Pancreas (tissue), 10 donors: ENCODE measurements at regions not wholly inside any gene's neighbourhood (a gene's known extent, or its start where the extent isn't known, plus 50 kb on each side); places are given as distances from the start of the nearest gene placed in this dataset.

ENCODE experiments used
- ATAC-seq, 4 donors: fragments of 200-7000 bp; cut with Tn5 transposase; one replicate each; pipeline versions ENCODE4 v1.8.0 to v1.9.1; 2020; ENCODE audit warnings: mild to moderate bottlenecking in 4 of 4, moderate library complexity in 4 of 4
- DNase-seq, 6 donors: peaks; one replicate each; pipeline ENCODE4 v3.0.0-alpha.2; 2020
- FAIRE-seq: peaks from 2 replicates; lab custom pipeline; 2012; peaks lifted over from hg19 to GRCh38; lab: Jason Lieb, UNC
- H3K27ac ChIP-seq, 4 donors: fragments of 200-600 bp; sonication (generic); 1 replicate in 3 of 4; 2 replicates in 1 of 4; pipeline versions ENCODE4 v1.5.0 to v1.8.0; 2020
- H3K27me3 ChIP-seq, 4 donors: fragments of 200-600 bp; one replicate each; pipeline ENCODE4 v1.8.0; 2021
- H3K36me3 ChIP-seq, 3 donors: fragments of 200-600 bp; sonication (generic) in 1 of 3; one replicate each; pipeline versions ENCODE4 v1.5.0 to v1.8.0; 2020 to 2021
- H3K4me1 ChIP-seq, 3 donors: fragments of 200-600 bp; one replicate each; pipeline ENCODE4 v1.8.0; 2021
- H3K4me3 ChIP-seq, 4 donors: fragments of 200-600 bp; sonication (generic) in 2 of 4; one replicate each; pipeline versions ENCODE4 v1.5.0 to v1.8.0; 2020 to 2021
- H3K9me3 ChIP-seq, 4 donors: fragments of 200-600 bp; one replicate each; pipeline ENCODE4 v1.8.0; 2021
- WGBS, 2 donors: extraction: QIAGEN DNeasy Blood & Tissue Kit; methylation state at CpG; one replicate each; pipeline ENCODE4 v1.1.7; 2013; 5-methylcytosine and 5-hydroxymethylcytosine counted together
- intact Hi-C, 3 donors: fragments of 100-400 bp; cut with DNase I; formaldehyde crosslinking; loops; one replicate each; pipeline versions ENCODE4 v1.11.1 to v1.14.2; 2022
- TF ChIP-seq, protein P1 (sequence below), 4 donors: fragments of 200-600 bp; sonication (generic) in 3 of 4; IDR thresholded peaks; one replicate each; pipeline versions ENCODE4 v1.5.0 to v1.8.0; 2021; ENCODE audit warnings: antibody characterized with exemption in 4 of 4
- donor health status: healthy with polysubstance abuse.
- donor health status: DM: no; HTN: no; CAD: no; lungs with moderate emphysema.
- donor health status: DM: no; HTN: no; CAD: no.
- donor health status: control.
- donor health status: control.
- donor health status: Bipolar disorder and iron deficiency.
- donor health status: DM: yes; HTN: yes; CAD: no.
- donor health status: DM: no; HTN: no; CAD: no.
- donor health status: DM: no; HTN: no; CAD: no.
- donor health status: DM: yes; HTN: yes; CAD: no.

DNA sequence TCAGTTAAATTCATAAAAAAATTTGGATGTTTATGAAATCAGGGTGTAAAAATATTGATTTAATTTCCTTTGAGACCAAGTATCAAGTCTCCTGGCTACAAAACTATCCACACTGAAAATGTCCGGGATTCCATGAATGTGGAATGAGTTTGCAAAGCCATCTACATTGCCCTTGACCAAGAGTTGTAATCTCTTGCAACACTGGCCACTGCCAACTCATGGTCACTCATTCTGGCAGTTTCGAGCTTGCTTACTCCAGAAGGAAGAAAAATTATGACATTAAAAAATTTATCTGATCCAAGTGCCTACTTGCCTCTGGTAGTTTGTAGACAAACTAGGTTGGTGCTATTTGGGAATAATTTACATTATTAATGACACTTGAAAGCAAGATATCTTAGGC, 84.2 kb downstream of the NPY start:
- H3K9me3 ChIP-seq = no peaks in the 10 kb centered on the region
- FAIRE-seq (no peak), DNase-seq (no peak), ATAC-seq (peak in 1 of 4 donors; percentile 29)
- H3K36me3 ChIP-seq = no peaks in the 10 kb centered on the region
- no peak overlapping the region for H3K4me3 ChIP-seq
- H3K27me3 ChIP-seq = no peaks in the 10 kb centered on the region
- no peak overlapping the region for H3K27ac ChIP-seq
- H3K4me1 ChIP-seq = no peaks in the 10 kb centered on the region
- intact Hi-C loops = no loop called here
- TF ChIP-seq, protein P1, sequence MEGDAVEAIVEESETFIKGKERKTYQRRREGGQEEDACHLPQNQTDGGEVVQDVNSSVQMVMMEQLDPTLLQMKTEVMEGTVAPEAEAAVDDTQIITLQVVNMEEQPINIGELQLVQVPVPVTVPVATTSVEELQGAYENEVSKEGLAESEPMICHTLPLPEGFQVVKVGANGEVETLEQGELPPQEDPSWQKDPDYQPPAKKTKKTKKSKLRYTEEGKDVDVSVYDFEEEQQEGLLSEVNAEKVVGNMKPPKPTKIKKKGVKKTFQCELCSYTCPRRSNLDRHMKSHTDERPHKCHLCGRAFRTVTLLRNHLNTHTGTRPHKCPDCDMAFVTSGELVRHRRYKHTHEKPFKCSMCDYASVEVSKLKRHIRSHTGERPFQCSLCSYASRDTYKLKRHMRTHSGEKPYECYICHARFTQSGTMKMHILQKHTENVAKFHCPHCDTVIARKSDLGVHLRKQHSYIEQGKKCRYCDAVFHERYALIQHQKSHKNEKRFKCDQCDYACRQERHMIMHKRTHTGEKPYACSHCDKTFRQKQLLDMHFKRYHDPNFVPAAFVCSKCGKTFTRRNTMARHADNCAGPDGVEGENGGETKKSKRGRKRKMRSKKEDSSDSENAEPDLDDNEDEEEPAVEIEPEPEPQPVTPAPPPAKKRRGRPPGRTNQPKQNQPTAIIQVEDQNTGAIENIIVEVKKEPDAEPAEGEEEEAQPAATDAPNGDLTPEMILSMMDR (IDR thresholded peaks at IDR 0.05) = no peak
- 25 to 33% methylated on average over 2 of the region's 2 CpGs for WGBS, 2 donors

DNA sequence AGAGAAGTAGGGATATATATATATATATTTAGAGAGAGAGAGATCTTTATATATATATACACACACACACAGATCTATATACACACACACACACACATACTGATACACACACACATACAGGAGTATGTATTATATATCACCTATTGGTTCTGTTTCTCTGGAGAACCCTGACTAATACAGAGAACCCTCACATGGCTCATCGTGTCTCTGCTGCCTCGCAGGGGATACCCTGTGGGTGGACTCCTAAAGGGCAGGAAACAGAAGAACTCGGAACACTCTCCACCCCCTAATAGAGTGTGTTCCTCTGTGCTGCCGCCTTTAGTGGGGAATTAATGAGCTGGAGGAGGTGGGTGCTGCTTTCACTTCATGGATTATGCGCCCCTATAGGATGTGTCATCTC, 86.6 kb downstream of the NPY start:
- DNase-seq = no peak
- no peaks in the 10 kb centered on the region for H3K36me3 ChIP-seq
- WGBS, 2 donors = 81 to 87% methylated on average over 5 of the region's 5 CpGs
- no peak overlapping the region for H3K4me3 ChIP-seq
- H3K27ac ChIP-seq = no peak overlapping the region
- H3K4me1 ChIP-seq = no peaks in the 10 kb centered on the region
- H3K9me3 ChIP-seq = no peaks in the 10 kb centered on the region
- no peak for FAIRE-seq
- H3K27me3 ChIP-seq = no peaks in the 10 kb centered on the region
- ATAC-seq = no peak
- TF ChIP-seq, protein P1 (IDR thresholded peaks at IDR 0.05) = no peak
- intact Hi-C loops = no loop called here

DNA sequence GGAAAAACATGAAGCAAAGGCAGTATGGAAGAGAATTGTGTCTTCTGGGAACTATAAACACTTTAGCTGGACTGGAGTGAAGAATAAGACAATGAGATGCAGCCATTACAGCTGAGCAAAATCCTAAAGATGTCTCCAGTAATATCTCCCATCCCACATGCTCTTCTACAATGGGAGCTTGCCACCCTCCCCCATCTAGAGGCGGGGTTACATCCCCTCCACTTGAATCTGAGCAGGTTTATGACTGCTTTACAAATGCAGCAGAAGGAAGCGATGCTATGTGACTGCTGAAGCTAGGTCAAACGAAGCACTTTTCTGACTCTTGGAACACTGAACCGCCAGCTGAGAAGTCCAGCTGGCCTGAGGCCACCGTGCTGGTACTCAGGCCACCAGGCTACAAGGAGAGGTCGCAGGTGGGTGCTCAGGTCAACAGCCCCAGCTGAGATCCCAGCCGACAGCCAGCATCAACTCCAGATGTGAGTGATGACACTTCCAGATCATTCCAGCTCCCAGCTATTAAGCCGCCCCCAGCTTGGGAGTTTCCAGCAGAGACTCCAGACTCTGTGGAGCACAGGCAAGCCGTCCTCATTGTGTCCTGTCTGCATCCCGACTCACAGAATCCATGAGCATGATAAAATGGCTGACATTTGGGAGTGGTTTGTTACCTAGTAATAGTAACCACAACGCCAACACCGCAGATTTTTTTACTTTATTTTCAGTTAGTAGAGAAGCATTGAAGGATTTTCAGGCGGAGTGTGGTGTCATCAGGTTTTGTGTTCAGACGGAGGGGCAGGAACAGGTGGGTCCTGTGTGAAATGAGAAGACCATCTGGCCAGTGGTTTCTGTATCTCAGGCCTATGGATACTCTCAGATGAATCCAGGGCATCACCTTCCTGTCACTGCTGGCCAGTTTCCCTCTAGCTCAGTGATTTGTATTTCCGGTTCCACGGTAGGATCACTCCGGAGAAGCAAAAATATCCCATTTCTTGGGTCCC, 89.3 kb downstream of the NPY start:
- no peaks in the 10 kb centered on the region for H3K27me3 ChIP-seq
- no peaks in the 10 kb centered on the region for H3K9me3 ChIP-seq
- no peak for DNase-seq
- H3K4me1 ChIP-seq = no peaks in the 10 kb centered on the region
- H3K27ac ChIP-seq = no peak overlapping the region
- ATAC-seq = no peak
- no peak overlapping the region for H3K4me3 ChIP-seq
- intact Hi-C loops = no loop called here
- no peaks in the 10 kb centered on the region for H3K36me3 ChIP-seq
- TF ChIP-seq, protein P1 (IDR thresholded peaks at IDR 0.05) = no peak
- 79 to 86% methylated on average over 17 of the region's 17 CpGs for WGBS, 2 donors
- FAIRE-seq = no peak

DNA sequence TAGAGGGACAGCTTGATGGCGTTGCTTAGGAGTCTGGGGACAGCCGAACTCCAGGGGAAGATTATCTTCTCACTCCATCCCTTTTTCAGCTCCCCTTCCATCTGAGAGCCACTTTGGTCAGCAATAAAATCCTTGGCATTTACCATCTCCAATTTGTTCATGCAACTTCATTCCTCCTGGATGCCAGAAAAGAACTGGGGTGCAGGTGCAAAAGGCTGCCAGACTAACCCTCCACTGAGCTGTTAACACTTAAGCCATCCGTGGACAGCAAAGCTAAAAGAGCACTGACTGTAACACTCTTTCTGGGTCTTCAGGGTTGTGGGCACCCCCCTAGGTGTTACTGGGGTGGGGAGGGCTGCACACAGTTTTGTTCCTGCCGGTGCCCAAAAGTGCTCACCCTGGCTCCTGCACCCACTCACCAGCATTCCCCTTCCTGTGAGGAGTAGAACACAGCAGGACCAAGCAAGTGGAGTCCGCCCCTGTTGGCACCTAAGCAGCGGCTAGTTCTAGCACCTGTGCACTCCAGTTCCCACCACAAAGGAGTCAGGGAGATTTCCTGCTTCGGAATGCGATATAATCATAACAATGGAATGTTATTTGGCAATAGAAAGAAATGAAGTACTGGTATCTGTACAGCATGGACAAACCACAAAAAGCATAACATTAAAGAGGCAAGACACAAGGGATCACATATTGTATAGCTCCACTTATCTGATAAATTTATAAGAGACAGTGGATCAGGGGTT, 95.1 kb downstream of the NPY start:
- Histone ChIP-seq H3K4me1 (no peaks in the 10 kb centered on the region), H3K27me3 (no peaks in the 10 kb centered on the region), H3K36me3 (no peaks in the 10 kb centered on the region), H3K4me3 (no peak overlapping the region), H3K9me3 (no peaks in the 10 kb centered on the region), H3K27ac (no peak overlapping the region)
- FAIRE-seq = no peak
- TF ChIP-seq, protein P1 (IDR thresholded peaks at IDR 0.05) = no peak
- ATAC-seq = peak; percentile 50 to 88 (median 72)
- intact Hi-C loops = no loop called here
- peak in 3 of 6 donors; percentile 5 to 29 (median 18) for DNase-seq
- 56 to 61% methylated on average over 8 of the region's 8 CpGs for WGBS, 2 donors
